ENCODE measurements at regions not wholly inside any gene's neighbourhood (a gene's known extent, or its start where the extent isn't known, plus 50 kb on each side); places are given as distances from the start of the nearest gene placed in this dataset.

DNA sequence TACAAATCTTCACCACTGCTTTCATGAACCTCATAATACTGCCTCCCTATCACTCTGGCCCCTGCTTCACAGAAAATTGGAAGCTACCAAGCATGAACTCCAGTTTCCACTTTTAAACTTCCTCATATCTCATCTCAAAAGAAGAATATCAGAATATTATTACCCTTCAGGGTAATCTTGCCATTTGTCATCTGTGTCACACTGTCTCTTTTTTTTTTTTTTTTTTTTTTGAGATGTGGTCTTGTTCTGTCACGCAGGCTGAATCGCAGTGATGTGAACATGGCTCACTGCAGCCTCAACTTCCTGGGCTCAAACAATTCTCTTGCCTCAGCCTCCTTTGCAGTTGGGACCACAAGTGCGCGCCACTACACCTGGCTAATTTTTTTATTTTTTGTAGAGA, 80.4 kb upstream of the TCF12 start:
- no peak for TF ChIP-seq POLR2A (IDR thresholded peaks at IDR 0.05)
- TF ChIP-seq, protein P1, sequence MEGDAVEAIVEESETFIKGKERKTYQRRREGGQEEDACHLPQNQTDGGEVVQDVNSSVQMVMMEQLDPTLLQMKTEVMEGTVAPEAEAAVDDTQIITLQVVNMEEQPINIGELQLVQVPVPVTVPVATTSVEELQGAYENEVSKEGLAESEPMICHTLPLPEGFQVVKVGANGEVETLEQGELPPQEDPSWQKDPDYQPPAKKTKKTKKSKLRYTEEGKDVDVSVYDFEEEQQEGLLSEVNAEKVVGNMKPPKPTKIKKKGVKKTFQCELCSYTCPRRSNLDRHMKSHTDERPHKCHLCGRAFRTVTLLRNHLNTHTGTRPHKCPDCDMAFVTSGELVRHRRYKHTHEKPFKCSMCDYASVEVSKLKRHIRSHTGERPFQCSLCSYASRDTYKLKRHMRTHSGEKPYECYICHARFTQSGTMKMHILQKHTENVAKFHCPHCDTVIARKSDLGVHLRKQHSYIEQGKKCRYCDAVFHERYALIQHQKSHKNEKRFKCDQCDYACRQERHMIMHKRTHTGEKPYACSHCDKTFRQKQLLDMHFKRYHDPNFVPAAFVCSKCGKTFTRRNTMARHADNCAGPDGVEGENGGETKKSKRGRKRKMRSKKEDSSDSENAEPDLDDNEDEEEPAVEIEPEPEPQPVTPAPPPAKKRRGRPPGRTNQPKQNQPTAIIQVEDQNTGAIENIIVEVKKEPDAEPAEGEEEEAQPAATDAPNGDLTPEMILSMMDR (IDR thresholded peaks at IDR 0.05), result no peak
